ENCODE measurements at regions not wholly inside any gene's neighbourhood (a gene's known extent, or its start where the extent isn't known, plus 50 kb on each side); places are given as distances from the start of the nearest gene placed in this dataset.

DNA sequence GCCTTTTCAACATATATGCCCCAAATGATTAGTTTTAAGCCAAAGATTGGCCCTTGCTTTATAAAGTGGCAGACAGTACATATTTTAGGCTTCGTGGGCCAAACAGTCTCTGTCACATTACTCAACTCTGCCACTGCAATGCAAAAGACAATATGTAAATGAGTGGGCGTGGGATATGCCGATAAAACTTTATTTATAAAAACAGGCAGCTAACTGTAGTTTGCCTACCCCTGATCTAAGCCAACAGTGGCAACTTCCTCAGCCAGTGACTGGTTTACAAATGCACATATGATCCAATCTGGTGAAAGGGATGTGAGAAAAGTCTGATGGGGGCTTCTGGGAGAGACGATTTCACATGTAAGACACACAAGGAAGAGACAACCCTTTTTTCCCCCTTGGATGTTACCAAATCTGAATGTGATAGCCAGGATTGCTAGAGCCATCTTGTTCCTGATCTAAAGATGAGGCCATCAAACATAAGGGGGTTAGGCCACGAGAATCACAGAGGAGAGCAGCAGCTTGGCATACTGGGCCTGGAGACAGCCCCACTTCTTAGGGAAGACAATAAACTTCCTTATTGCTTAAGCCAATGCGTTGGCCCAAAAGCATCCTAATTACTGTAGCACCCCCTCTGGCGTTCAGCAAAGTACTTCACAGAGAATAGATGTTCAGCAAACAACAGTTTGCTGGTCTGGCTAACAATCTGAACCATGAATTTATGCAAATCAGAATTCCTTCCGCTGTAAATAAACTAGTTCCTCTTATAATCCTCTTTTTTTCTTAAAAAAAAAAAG, 75.2 kb upstream of the TMCC3 start:
- no peak overlapping the region for H3K4me3 Mint-ChIP-seq
- H3K27ac Mint-ChIP-seq: no peak overlapping the region
- H3K27me3 Mint-ChIP-seq: peaks cover 10% of the 10 kb centered on the region
- no peak for DNase-seq
- H3K36me3 Mint-ChIP-seq (ENCODE audit: low read depth): no peaks in the 10 kb centered on the region
- no peaks in the 10 kb centered on the region for H3K4me1 Mint-ChIP-seq (ENCODE audit: low read depth)
- H3K9me3 Mint-ChIP-seq: no peaks in the 10 kb centered on the region

DNA sequence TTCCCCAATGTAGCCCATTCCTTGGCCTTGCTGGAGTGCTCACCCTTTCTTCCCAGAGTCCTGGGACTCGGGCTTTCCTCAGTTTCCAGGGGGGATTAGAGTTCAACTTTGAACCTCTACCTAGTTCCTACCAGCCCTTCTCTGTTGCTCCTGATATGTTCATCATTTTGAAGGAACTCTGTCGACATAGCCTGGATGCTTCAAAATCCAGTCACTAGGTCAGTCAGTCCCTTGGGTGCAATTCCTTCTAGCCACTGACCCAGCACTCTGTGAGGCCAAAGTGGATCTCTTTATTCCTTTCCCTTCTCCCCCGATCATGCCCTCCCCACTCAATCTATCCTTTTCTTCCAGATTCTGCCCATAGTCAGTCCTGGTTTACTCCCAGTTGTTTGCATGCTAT, 72.3 kb upstream of the TMCC3 start:
- no peaks in the 10 kb centered on the region for H3K4me1 Mint-ChIP-seq (ENCODE audit: low read depth)
- H3K27me3 Mint-ChIP-seq: peaks cover 4% of the 10 kb centered on the region
- DNase-seq: no peak
- H3K4me3 Mint-ChIP-seq: no peak overlapping the region
- H3K36me3 Mint-ChIP-seq (ENCODE audit: low read depth): no peaks in the 10 kb centered on the region
- no peaks in the 10 kb centered on the region for H3K9me3 Mint-ChIP-seq
- no peak overlapping the region for H3K27ac Mint-ChIP-seq

DNA sequence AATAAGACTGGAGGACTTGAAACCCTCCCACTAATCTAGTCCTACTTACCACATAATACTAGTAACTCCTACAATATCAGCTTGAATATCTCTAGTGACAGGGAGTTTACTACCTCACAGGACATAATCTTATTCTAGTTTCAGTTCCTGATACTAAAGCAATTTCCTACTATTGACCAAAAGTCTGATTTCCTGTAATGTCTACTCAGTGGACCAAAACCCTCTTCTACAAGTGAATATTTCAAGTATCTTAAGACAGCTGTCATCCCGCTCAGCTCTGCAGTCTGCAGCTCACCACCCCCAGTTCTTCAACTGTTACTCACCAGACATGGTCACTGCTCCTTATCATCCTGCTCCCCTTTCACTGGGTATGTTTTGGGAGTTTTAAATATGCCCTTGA, 70.8 kb upstream of the TMCC3 start:
- no peak overlapping the region for H3K27ac Mint-ChIP-seq
- H3K4me3 Mint-ChIP-seq: no peak overlapping the region
- no peaks in the 10 kb centered on the region for H3K4me1 Mint-ChIP-seq (ENCODE audit: low read depth)
- H3K9me3 Mint-ChIP-seq: no peaks in the 10 kb centered on the region
- no peak for DNase-seq
- no peaks in the 10 kb centered on the region for H3K36me3 Mint-ChIP-seq (ENCODE audit: low read depth)
- H3K27me3 Mint-ChIP-seq: no peaks in the 10 kb centered on the region

DNA sequence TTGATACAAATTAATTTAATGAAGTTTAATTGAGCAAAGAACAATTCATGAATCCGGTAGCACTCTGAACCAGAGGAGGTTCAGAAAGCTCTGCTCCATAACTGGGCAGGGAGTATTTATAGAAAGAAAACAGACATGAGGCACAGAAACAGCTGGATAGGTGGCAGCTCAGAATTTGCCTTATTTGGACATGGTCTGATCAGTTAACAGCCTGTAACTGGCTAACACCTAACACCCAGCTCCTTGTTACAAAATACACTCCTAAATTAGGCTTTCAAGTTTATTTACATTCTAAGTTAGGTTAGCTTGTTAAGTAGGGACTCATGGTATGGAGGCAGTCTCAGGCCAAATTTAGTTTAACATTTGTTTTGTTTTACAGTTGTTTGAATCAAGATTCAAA, 67.8 kb upstream of the TMCC3 start:
- Mint-ChIP-seq H3K4me1 (ENCODE audit: low read depth) (no peaks in the 10 kb centered on the region), H3K4me3 (no peak overlapping the region), H3K36me3 (ENCODE audit: low read depth) (no peaks in the 10 kb centered on the region), H3K9me3 (no peaks in the 10 kb centered on the region), H3K27me3 (no peaks in the 10 kb centered on the region), H3K27ac (no peak overlapping the region)
- no peak for DNase-seq

GRCh38 chr12:94717656-94718055, 67.3 kb upstream of the TMCC3 start:
- H3K4me1 Mint-ChIP-seq (ENCODE audit: low read depth): no peaks in the 10 kb centered on the region
- no peaks in the 10 kb centered on the region for H3K27me3 Mint-ChIP-seq
- no peaks in the 10 kb centered on the region for H3K9me3 Mint-ChIP-seq
- no peak for DNase-seq
- no peak overlapping the region for H3K4me3 Mint-ChIP-seq
- no peak overlapping the region for H3K27ac Mint-ChIP-seq
- H3K36me3 Mint-ChIP-seq (ENCODE audit: low read depth): no peaks in the 10 kb centered on the region

GRCh38 chr12:94717108-94717507, 66.8 kb upstream of the TMCC3 start:
- no peaks in the 10 kb centered on the region for H3K27me3 Mint-ChIP-seq
- H3K27ac Mint-ChIP-seq: no peak overlapping the region

DNA sequence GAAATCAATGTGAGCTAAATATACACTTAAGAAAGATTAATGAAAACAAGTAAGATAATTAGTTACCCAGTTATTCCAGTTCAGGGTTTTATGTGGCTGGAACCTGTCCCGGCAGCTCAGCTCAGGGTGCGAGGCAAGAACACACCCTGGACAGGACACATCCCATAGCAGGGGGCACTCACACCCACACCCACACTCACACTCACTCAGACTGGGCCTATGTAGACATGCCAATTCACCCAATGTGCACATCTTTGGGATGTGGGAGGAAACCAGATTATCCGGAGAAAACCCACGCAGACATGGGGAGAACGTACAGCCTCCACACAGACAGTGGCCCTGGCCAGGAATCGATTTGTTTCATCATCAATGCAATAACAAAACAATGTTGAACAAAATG, 66.0 kb upstream of the TMCC3 start:
- no peaks in the 10 kb centered on the region for H3K36me3 Mint-ChIP-seq (ENCODE audit: low read depth)
- H3K27me3 Mint-ChIP-seq: no peaks in the 10 kb centered on the region
- no peaks in the 10 kb centered on the region for H3K4me1 Mint-ChIP-seq (ENCODE audit: low read depth)
- no peak for DNase-seq
- H3K27ac Mint-ChIP-seq: no peak overlapping the region
- no peak overlapping the region for H3K4me3 Mint-ChIP-seq
- H3K9me3 Mint-ChIP-seq: no peaks in the 10 kb centered on the region

More at GRCh38 chr12:94717108-94717507, 66.8 kb upstream of the TMCC3 start:
- H3K4me1 Mint-ChIP-seq (ENCODE audit: low read depth): no peaks in the 10 kb centered on the region
- no peaks in the 10 kb centered on the region for H3K9me3 Mint-ChIP-seq
- no peak for DNase-seq
- H3K36me3 Mint-ChIP-seq (ENCODE audit: low read depth): no peaks in the 10 kb centered on the region
- H3K4me3 Mint-ChIP-seq: no peak overlapping the region

- no peak overlapping the region for H3K4me3 Mint-ChIP-seq
- no peaks in the 10 kb centered on the region for H3K36me3 Mint-ChIP-seq (ENCODE audit: low read depth)
- H3K4me1 Mint-ChIP-seq (ENCODE audit: low read depth): no peaks in the 10 kb centered on the region
- H3K27ac Mint-ChIP-seq: no peak overlapping the region
- DNase-seq: no peak
- no peaks in the 10 kb centered on the region for H3K27me3 Mint-ChIP-seq
- H3K9me3 Mint-ChIP-seq: no peaks in the 10 kb centered on the region
Observed at GRCh38 chr12:94714378-94715114, 64.2 kb upstream of the TMCC3 start.

DNA sequence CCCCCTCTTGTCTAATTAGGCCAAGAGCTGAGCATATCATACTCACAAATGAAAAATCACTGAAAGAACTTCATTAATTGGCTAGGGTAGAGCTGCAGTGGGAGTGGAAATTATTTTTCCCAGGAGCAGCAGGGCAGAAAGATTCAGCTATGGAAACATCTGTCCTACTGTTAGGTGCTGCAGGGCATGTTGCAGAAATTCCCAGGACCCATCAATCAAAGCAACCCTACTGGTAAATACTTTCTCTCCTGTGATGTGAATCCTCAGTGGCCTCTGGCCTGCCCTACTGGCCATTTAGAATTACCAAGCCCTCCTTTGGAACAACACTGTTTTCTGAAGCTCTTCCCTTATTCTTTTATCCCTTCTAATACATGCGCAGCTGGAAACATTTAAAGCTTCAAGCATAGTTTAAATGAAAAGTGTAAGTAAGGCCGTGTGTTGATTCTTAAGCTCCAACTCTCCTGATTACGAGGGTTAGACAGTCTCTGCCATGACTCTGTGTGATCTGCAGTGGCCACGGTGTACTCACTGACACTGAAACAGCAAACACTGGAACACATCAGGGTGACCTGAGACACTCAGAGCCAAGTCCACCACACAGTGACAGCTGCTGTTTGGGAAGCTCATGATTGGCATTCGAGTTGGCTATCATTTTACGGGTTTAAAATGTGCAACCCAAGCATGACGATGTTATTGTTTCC, 62.6 kb upstream of the TMCC3 start:
- H3K27ac Mint-ChIP-seq: no peak overlapping the region

DNA sequence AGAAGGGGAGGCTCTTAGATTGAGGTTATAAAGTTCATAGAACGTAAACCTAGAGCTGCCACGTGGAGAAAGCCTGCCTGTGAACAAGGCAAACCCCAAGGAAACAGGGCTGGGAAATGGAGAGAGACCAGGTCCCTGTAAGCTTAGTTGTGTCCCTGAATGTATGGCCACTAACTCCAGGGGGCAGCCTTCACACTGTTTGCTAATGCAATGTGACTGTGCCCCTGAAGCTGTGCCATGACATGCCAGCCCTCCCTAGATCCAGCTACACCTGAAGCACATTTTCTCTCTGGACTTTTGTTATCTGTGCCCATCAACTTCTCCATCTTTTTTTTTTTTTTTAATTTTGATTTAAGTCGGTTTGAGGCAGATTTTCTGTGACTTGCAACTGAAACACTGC, 60.6 kb upstream of the TMCC3 start:
- H3K27me3 Mint-ChIP-seq: no peaks in the 10 kb centered on the region
- H3K27ac Mint-ChIP-seq: no peak overlapping the region
- H3K4me1 Mint-ChIP-seq (ENCODE audit: low read depth): peaks cover 9% of the 10 kb centered on the region
- no peaks in the 10 kb centered on the region for H3K9me3 Mint-ChIP-seq
- DNase-seq: peak; percentile 34
- no peak overlapping the region for H3K4me3 Mint-ChIP-seq
- H3K36me3 Mint-ChIP-seq (ENCODE audit: low read depth): no peaks in the 10 kb centered on the region

More for the DNA sequence above, 62.6 kb upstream of the TMCC3 start:
- no peak for DNase-seq
- Mint-ChIP-seq H3K4me3 (no peak overlapping the region), H3K4me1 (ENCODE audit: low read depth) (no peaks in the 10 kb centered on the region), H3K27me3 (no peaks in the 10 kb centered on the region), H3K9me3 (no peaks in the 10 kb centered on the region), H3K36me3 (ENCODE audit: low read depth) (no peaks in the 10 kb centered on the region)

DNA sequence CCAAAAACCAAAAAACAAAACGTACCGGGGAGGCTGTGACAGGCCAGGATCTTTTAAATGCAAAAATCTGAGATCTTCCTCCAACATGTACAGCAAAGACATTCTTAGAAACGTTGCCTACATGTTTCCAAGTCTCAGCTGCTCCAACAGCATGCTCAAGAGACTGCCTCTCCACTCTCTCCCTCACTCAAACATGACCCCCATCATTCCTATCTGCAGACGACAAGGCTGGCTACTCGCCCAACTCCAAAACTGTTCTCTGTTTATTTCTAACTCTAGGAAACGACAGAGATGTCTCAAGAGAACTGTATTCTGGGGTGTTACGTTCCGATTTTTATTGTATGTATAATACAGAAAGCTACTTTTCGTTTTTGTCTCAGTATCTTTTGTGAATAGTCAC, 57.5 kb upstream of the TMCC3 start:
- no peaks in the 10 kb centered on the region for H3K9me3 Mint-ChIP-seq

GRCh38 chr12:94707036-94707435, 56.7 kb upstream of the TMCC3 start:
- Mint-ChIP-seq H3K9me3 (no peaks in the 10 kb centered on the region), H3K4me1 (ENCODE audit: low read depth) (peaks cover 10% of the 10 kb centered on the region), H3K27me3 (peaks cover 5% of the 10 kb centered on the region), H3K4me3 (no peak overlapping the region), H3K27ac (no peak overlapping the region), H3K36me3 (ENCODE audit: low read depth) (no peaks in the 10 kb centered on the region)
- no peak for DNase-seq

More for the DNA sequence above, 57.5 kb upstream of the TMCC3 start:
- peaks cover 10% of the 10 kb centered on the region for H3K4me1 Mint-ChIP-seq (ENCODE audit: low read depth)
- no peaks in the 10 kb centered on the region for H3K27me3 Mint-ChIP-seq
- H3K4me3 Mint-ChIP-seq: no peak overlapping the region
- no peak overlapping the region for H3K27ac Mint-ChIP-seq
- DNase-seq: no peak
- no peaks in the 10 kb centered on the region for H3K36me3 Mint-ChIP-seq (ENCODE audit: low read depth)

DNA sequence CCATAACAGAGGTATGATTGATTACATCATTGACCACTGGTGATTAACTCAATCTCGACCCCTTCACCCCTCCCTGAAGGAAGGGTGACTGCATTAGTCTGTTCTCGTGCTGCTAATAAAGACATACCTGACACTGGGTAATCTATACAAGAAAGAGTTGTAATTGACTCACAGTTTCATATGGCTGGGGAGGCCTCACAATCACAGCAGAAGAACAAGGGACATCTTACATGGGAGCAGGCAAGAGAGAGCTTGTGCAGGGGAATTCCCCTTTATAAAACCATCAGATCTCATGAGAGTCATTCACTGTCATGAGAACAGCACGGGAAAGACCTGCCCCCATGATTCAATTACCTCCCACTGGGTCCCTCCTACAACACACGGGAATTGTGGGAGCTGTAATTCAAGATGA, 55.9 kb upstream of the TMCC3 start:
- Mint-ChIP-seq H3K36me3 (ENCODE audit: low read depth) (no peaks in the 10 kb centered on the region), H3K4me3 (no peak overlapping the region), H3K4me1 (ENCODE audit: low read depth) (peaks cover 10% of the 10 kb centered on the region), H3K27me3 (peaks cover 9% of the 10 kb centered on the region), H3K27ac (no peak overlapping the region), H3K9me3 (no peaks in the 10 kb centered on the region)
- DNase-seq: no peak

- Mint-ChIP-seq H3K36me3 (ENCODE audit: low read depth) (no peaks in the 10 kb centered on the region), H3K27ac (no peak overlapping the region), H3K4me1 (ENCODE audit: low read depth) (peaks cover 10% of the 10 kb centered on the region), H3K27me3 (peaks cover 12% of the 10 kb centered on the region), H3K9me3 (no peaks in the 10 kb centered on the region), H3K4me3 (no peak overlapping the region)
- no peak for DNase-seq
Observed at GRCh38 chr12:94705676-94706075, 55.3 kb upstream of the TMCC3 start.

All from activated T-cell treated with anti-CD3 and anti-CD28 coated beads, Interleukin-2, amount 50 U/mL, for 24 hours (primary cell).